IMR-90 (cell line): ENCODE measurements at regions not wholly inside any gene's neighbourhood (a gene's known extent, or its start where the extent isn't known, plus 50 kb on each side); places are given as distances from the start of the nearest gene placed in this dataset.

Experiments
- ATAC-seq: fragments of 200-7000 bp; cut with Tn5 transposase; 2 replicates; pipeline ENCODE4 v1.9.1; 2020; ENCODE audit warnings: low read depth, mild to moderate bottlenecking, moderate library complexity
- BruUV-seq: library from RNA; stranded (reverse); fragments of 400-500 nt; replicated peaks from 2 replicates; lab custom pipeline; 2021; lab: Mats Ljungman, UMichigan
- CTCF ChIA-PET: fragments of 300-600 bp; formaldehyde crosslinking; extraction: SDS; loops from one replicate; lab custom pipeline; 2021; ENCODE audit warnings: antibody characterized with exemption; lab: Yijun Ruan, JAX
- POLR2A ChIA-PET: fragments of 300-600 bp; sonication (Branson Sonifier 250); formaldehyde crosslinking; loops from one replicate; lab custom pipeline; 2022; ENCODE audit warnings: antibody characterized with exemption; ENCODE audit not compliant: unreplicated experiment; lab: Charles Lee
- DNase-seq: peaks from one replicate; pipeline ENCODE4 v3.0.0; 2013
- H2AFZ ChIP-seq: replicated peaks from 2 replicates; pipeline ENCODE3; 2013; ENCODE audit warnings: low read length, mild to moderate bottlenecking; ENCODE audit not compliant: poor library complexity
- H2AK5ac ChIP-seq: 2 replicates; pipeline ENCODE4 v1.6.1; 2013; ENCODE audit warnings: low read depth, low read length, inconsistent platforms
- H2AK9ac ChIP-seq: replicated peaks from 2 replicates; pipeline ENCODE3; 2013; ENCODE audit warnings: mild to moderate bottlenecking, low read depth, low read length, moderate library complexity; ENCODE audit not compliant: poor library complexity
- H2BK120ac ChIP-seq: 2 replicates; pipeline ENCODE4 v1.6.1; 2013; ENCODE audit warnings: low read depth, low read length, inconsistent platforms
- H2BK15ac ChIP-seq: 3 replicates; pipeline ENCODE4 v1.6.1; 2013; ENCODE audit warnings: low read depth, low read length, inconsistent platforms
- H2BK20ac ChIP-seq: 2 replicates; pipeline ENCODE4 v1.6.1; 2013; ENCODE audit warnings: low read depth, mild to moderate bottlenecking, inconsistent platforms, low read length, moderate library complexity
- H2BK5ac ChIP-seq: 2 replicates; pipeline ENCODE4 v1.6.1; 2013; ENCODE audit warnings: mild to moderate bottlenecking, low read depth, low read length, inconsistent platforms; ENCODE audit not compliant: poor library complexity, severe bottlenecking
- H3K14ac ChIP-seq: replicated peaks from 2 replicates; pipeline ENCODE4 v1.6.1; 2013; ENCODE audit warnings: low read depth, low read length, inconsistent platforms
- H3K18ac ChIP-seq: 2 replicates; pipeline ENCODE4 v1.6.1; 2013; ENCODE audit warnings: low read depth, low read length, control low read depth
- H3K23ac ChIP-seq: 2 replicates; pipeline ENCODE4 v1.6.1; 2013; ENCODE audit warnings: low read depth, low read length, inconsistent platforms
- H3K27ac ChIP-seq: 2 replicates; pipeline ENCODE4 v1.5.1; 2013; ENCODE audit warnings: mild to moderate bottlenecking, control low read depth, low read length; ENCODE audit not compliant: insufficient read depth
- H3K27me3 ChIP-seq: 2 replicates; pipeline ENCODE4 v1.6.1; 2013; ENCODE audit warnings: low read length; ENCODE audit not compliant: control insufficient read depth, insufficient read depth
- H3K36me3 ChIP-seq: 2 replicates; pipeline ENCODE4 v1.6.1; 2013; ENCODE audit warnings: low read length, mixed read lengths; ENCODE audit not compliant: control insufficient read depth, insufficient read depth
- H3K4ac ChIP-seq: 2 replicates; pipeline ENCODE4 v1.6.1; 2013; ENCODE audit warnings: low read depth, low read length, inconsistent platforms
- H3K4me1 ChIP-seq: 2 replicates; pipeline ENCODE4 v1.6.1; 2013; ENCODE audit warnings: low read length, mixed read lengths; ENCODE audit not compliant: control insufficient read depth, insufficient read depth
- H3K4me2 ChIP-seq: 2 replicates; pipeline ENCODE4 v1.6.1; 2013; ENCODE audit warnings: low read depth, mild to moderate bottlenecking, control low read depth, low read length, moderate library complexity
- H3K4me3 ChIP-seq: 2 replicates; pipeline ENCODE4 v1.5.1; 2013; ENCODE audit warnings: low read depth, mild to moderate bottlenecking, control low read depth, low read length, moderate library complexity; ENCODE audit not compliant: insufficient read depth
- H3K56ac ChIP-seq: 2 replicates; pipeline ENCODE4 v1.6.1; 2013; ENCODE audit warnings: low read length, inconsistent platforms; ENCODE audit not compliant: insufficient read depth; ENCODE audit errors: extremely low read depth
- H3K79me1 ChIP-seq, 2 experiments: 2 replicates each; pipeline ENCODE4 v1.6.1; 2013; ENCODE audit warnings: low read length in 2 of 2, inconsistent platforms in 1 of 2, low read depth in 1 of 2
- H3K9ac ChIP-seq: 2 replicates; pipeline ENCODE4 v1.6.1; 2013; ENCODE audit warnings: low read depth, low read length, control low read depth
- H3K9me1 ChIP-seq: 2 replicates; pipeline ENCODE4 v1.6.1; 2013; ENCODE audit warnings: low read length, inconsistent platforms; ENCODE audit not compliant: insufficient read depth
- H3K9me3 ChIP-seq: 2 replicates; pipeline ENCODE4 v1.6.1; 2013; ENCODE audit warnings: low read length; ENCODE audit not compliant: control insufficient read depth, insufficient read depth
- H4K20me1 ChIP-seq: 2 replicates; pipeline ENCODE4 v1.6.1; 2013; ENCODE audit warnings: low read length, inconsistent platforms; ENCODE audit not compliant: insufficient read depth
- H4K5ac ChIP-seq: 2 replicates; pipeline ENCODE4 v1.6.1; 2013; ENCODE audit warnings: mild to moderate bottlenecking, low read depth, low read length, control low read depth
- H4K8ac ChIP-seq, 2 experiments: 2 replicates each; pipeline ENCODE4 v1.6.1; 2013; ENCODE audit warnings: low read depth in 2 of 2, low read length in 2 of 2, control low read depth in 1 of 2, inconsistent platforms in 1 of 2
- H4K91ac ChIP-seq: 2 replicates; pipeline ENCODE4 v1.6.1; 2013; ENCODE audit warnings: low read depth, low read length, inconsistent platforms; ENCODE audit not compliant: insufficient read depth
- CHD1 ChIP-seq: IDR thresholded peaks from 2 replicates; pipeline ENCODE4 v1.6.1; 2012; ENCODE audit warnings: low read depth, low read length, improper control_type of control experiment
- MAFK ChIP-seq: IDR thresholded peaks from 2 replicates; pipeline ENCODE4 v1.6.1; 2012; ENCODE audit warnings: low read depth, low read length, improper control_type of control experiment
- MAZ ChIP-seq: IDR thresholded peaks from 2 replicates; pipeline ENCODE4 v1.6.1; 2012; ENCODE audit warnings: low read depth, mild to moderate bottlenecking, low read length, improper control_type of control experiment, moderate library complexity, borderline replicate concordance
- RCOR1 ChIP-seq: IDR thresholded peaks from 2 replicates; pipeline ENCODE4 v1.6.1; 2012; ENCODE audit warnings: mild to moderate bottlenecking, low read length, improper control_type of control experiment; ENCODE audit not compliant: insufficient replicate concordance
- RFX5 ChIP-seq: IDR thresholded peaks from 2 replicates; pipeline ENCODE4 v1.8.0; 2012; ENCODE audit warnings: low read depth, mild to moderate bottlenecking, low read length, moderate library complexity
- WGBS, 2 experiments: methylation state at CpG; one replicate each; pipeline versions ENCODE4 v1.1.5 to v1.1.7; 2013; ENCODE audit warnings: missing lambda C conversion rate in 2 of 2; ENCODE audit not compliant: insufficient read length in 1 of 2; ENCODE audit errors: extremely low coverage in 2 of 2; 5-methylcytosine and 5-hydroxymethylcytosine counted together
- dilution Hi-C: fragments of 300-500 bp; cut with HindIII; formaldehyde crosslinking; loops from one replicate; pipeline ENCODE4 v1.14.3; 2018; ENCODE audit warnings: low sequenced_read_pairs; ENCODE audit not compliant: unreplicated experiment
- in situ Hi-C: fragments of 300-500 bp; cut with MboI; formaldehyde crosslinking; loops from 3 replicates; pipeline ENCODE4 v1.14.3; 2019; ENCODE audit warnings: low sequenced_read_pairs, inconsistent platforms, mixed read lengths
- intact Hi-C: fragments of 100-400 bp; cut with micrococcal nuclease; formaldehyde crosslinking; loops from 2 replicates; pipeline ENCODE4 v1.10.0; 2022
- TF ChIP-seq, protein P1 (sequence below): fragments of 150-350 bp; IDR thresholded peaks from 2 replicates; pipeline ENCODE4 v1.6.1; 2017; ENCODE audit warnings: mild to moderate bottlenecking, antibody characterized with exemption, low read length, low read depth

DNA sequence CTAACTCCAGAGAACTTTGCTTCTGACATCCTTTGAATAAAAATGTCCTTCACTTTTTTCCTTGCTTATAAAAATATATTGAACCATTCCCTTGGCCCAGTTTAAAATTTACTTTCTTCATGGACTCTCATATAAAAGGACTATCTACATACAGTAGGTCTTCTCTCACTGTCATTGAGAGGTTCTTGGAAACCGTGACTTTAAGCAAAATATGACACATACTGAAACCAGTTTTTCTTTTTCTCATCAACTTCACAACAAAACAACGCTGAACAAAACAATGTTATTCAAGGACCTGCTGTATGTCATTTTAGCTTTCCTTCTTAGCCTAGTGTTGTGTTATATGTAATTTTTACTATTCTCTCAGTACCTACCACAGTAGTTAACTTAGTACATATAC is 496.8 kb downstream of the CENPC start:
- no peak for TF ChIP-seq CHD1
- no peak for TF ChIP-seq RFX5
- no peak for TF ChIP-seq MAZ
- no peak for TF ChIP-seq RCOR1
- no peak for TF ChIP-seq MAFK
- TF ChIP-seq, protein P1, sequence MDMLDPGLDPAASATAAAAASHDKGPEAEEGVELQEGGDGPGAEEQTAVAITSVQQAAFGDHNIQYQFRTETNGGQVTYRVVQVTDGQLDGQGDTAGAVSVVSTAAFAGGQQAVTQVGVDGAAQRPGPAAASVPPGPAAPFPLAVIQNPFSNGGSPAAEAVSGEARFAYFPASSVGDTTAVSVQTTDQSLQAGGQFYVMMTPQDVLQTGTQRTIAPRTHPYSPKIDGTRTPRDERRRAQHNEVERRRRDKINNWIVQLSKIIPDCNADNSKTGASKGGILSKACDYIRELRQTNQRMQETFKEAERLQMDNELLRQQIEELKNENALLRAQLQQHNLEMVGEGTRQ = no peak

More for the DNA sequence above, 496.8 kb downstream of the CENPC start:
- Histone ChIP-seq H2BK20ac (no peak overlapping the region), H3K18ac (no peak overlapping the region), H3K9me3 (peaks cover 6% of the 10 kb centered on the region; the same call in 1 of the 2 replicates), H3K9ac (no peak overlapping the region), H3K4me2 (no peak overlapping the region), H3K4me3 (no peak overlapping the region), H3K9me1 (no peaks in the 10 kb centered on the region), H3K27me3 (no peaks in the 10 kb centered on the region), H3K36me3 (no peaks in the 10 kb centered on the region), H3K23ac (no peak overlapping the region), H2BK15ac (no peak overlapping the region), H2AK9ac (no peak overlapping the region), H2BK120ac (no peak overlapping the region), H2AFZ (no peak overlapping the region), H4K5ac (no peak overlapping the region), H2AK5ac (no peak overlapping the region), H2BK5ac (no peak overlapping the region), H4K91ac (no peak overlapping the region), H3K14ac (no peak overlapping the region), H3K79me1 (no peaks in the 10 kb centered on the region), H4K8ac (no peak overlapping the region), H3K56ac (no peak overlapping the region), H3K27ac (no peak overlapping the region), H3K4me1 (no peaks in the 10 kb centered on the region), H4K20me1 (no peaks in the 10 kb centered on the region), H3K4ac (no peak overlapping the region)
- no peak for ATAC-seq
- intact Hi-C loops = no loop called here
- ChIA-PET CTCF (no interaction called here), POLR2A (no interaction called here)
- DNase-seq = no peak
- no TSS peak for BruUV-seq
- no CpG with 5 or more reads among the region's 2 CpGs for WGBS, 2 experiments
- dilution Hi-C loops = no loop called here
- in situ Hi-C loops = no loop called here
